DOHH2 (cell line): ENCODE measurements at regions not wholly inside any gene's neighbourhood (a gene's known extent, or its start where the extent isn't known, plus 50 kb on each side); places are given as distances from the start of the nearest gene placed in this dataset.
"Not testable (repeated sequence)": the region's sequence is repeated elsewhere in the genome, so short reads cannot be mapped to it uniquely, and the experiment has no call there.

ENCODE experiments used
- H3F3A ChIP-seq: fragments of 200-600 bp; sonication (generic), shearing (Covaris generic); 2 replicates; pipeline ENCODE4 v1.6.0; 2016; ENCODE audit warnings: antibody characterized with exemption, mild to moderate bottlenecking; ENCODE audit not compliant: control insufficient read depth, insufficient read depth
- H3K27ac ChIP-seq: fragments of 200-600 bp; sonication (generic); 2 replicates; pipeline ENCODE4 v1.5.1; 2014; ENCODE audit warnings: low read depth, mild to moderate bottlenecking, low read length, moderate library complexity
- H3K27me3 ChIP-seq: fragments of 200-600 bp; sonication (generic); 2 replicates; pipeline ENCODE4 v1.6.1; 2014; ENCODE audit warnings: mild to moderate bottlenecking, low read length, mixed read lengths; ENCODE audit not compliant: control insufficient read depth
- H3K36me3 ChIP-seq: fragments of 200-600 bp; sonication (generic); 2 replicates; pipeline ENCODE4 v1.6.1; 2014; ENCODE audit warnings: mild to moderate bottlenecking, low read length, moderate library complexity, mixed read lengths; ENCODE audit not compliant: control insufficient read depth
- H3K4me1 ChIP-seq: fragments of 200-600 bp; sonication (generic); 2 replicates; pipeline ENCODE4 v1.6.1; 2014; ENCODE audit warnings: mild to moderate bottlenecking, low read length, mixed read lengths; ENCODE audit not compliant: control insufficient read depth
- H3K4me2 ChIP-seq: fragments of 200-600 bp; sonication (generic); 2 replicates; pipeline ENCODE4 v1.6.0; 2014; ENCODE audit warnings: mild to moderate bottlenecking, low read length, moderate library complexity
- H3K4me3 ChIP-seq: fragments of 200-600 bp; sonication (generic); 2 replicates; pipeline ENCODE4 v1.5.1; 2014; ENCODE audit warnings: mild to moderate bottlenecking, low read length, mixed read lengths
- H3K79me2 ChIP-seq: fragments of 200-600 bp; sonication (generic); 2 replicates; pipeline ENCODE4 v1.6.1; 2014; ENCODE audit warnings: mild to moderate bottlenecking, low read length, mixed read lengths; ENCODE audit not compliant: control insufficient read depth
- H3K9me2 ChIP-seq: fragments of 200-600 bp; sonication (generic); replicated peaks from 2 replicates; pipeline ENCODE4 v1.6.1; 2014; ENCODE audit warnings: mild to moderate bottlenecking, low read length, mixed read lengths; ENCODE audit not compliant: control insufficient read depth
- H3K9me3 ChIP-seq: fragments of 200-600 bp; sonication (generic); 2 replicates; pipeline ENCODE4 v1.6.1; 2014; ENCODE audit warnings: antibody characterized with exemption, low read length, mixed read lengths; ENCODE audit not compliant: control insufficient read depth, insufficient read depth
- H4K20me1 ChIP-seq: fragments of 200-600 bp; sonication (generic); 2 replicates; pipeline ENCODE4 v1.6.0; 2014; ENCODE audit warnings: low read depth, mild to moderate bottlenecking, antibody characterized with exemption, low read length, moderate library complexity; ENCODE audit not compliant: control insufficient read depth, insufficient read depth
- EZH2phosphoT487 ChIP-seq: fragments of 200-600 bp; sonication (generic); IDR thresholded peaks from 2 replicates; pipeline ENCODE4 v1.6.1; 2017; ENCODE audit warnings: borderline replicate concordance, mild to moderate bottlenecking, antibody characterized with exemption, low read length, moderate library complexity, mixed read lengths
- TF ChIP-seq, protein P1 (sequence below): fragments of 200-600 bp; sonication (generic); IDR thresholded peaks from one replicate; pipeline ENCODE4 v1.5.1; 2014; ENCODE audit warnings: antibody characterized with exemption, mild to moderate bottlenecking, low read depth, low read length; ENCODE audit not compliant: poor library complexity, severe bottlenecking

DNA sequence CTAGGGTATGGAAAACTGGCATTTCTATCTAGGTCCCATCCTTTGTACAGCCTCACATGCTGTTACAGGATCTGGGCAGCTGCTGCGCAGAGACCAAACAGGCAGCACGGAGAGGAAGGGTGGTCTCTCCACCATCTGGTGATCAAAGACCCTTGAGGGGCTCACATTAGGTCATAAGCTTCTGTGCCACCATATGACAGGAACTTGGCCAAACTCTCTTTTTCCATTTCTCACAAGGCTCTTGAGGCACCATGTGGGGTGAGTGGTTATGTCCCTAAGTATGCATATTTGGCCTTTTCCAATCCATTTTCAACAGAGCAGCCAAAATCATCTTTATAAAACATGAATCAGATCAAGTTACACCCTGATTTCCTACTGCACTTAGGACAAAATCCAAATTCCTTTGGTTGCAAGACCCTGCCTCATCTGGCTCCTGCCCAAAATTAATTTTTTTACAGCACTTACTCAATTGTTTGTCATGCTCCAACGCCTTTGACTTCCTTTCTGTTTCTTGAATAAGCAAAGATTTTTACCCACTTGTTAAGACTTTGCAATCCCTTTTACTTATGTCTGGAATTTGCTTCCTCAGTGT, 730.0 kb downstream of the MAT2B start:
- no peaks in the 10 kb centered on the region for H4K20me1 ChIP-seq
- no peak for TF ChIP-seq EZH2phosphoT487
- TF ChIP-seq, protein P1, sequence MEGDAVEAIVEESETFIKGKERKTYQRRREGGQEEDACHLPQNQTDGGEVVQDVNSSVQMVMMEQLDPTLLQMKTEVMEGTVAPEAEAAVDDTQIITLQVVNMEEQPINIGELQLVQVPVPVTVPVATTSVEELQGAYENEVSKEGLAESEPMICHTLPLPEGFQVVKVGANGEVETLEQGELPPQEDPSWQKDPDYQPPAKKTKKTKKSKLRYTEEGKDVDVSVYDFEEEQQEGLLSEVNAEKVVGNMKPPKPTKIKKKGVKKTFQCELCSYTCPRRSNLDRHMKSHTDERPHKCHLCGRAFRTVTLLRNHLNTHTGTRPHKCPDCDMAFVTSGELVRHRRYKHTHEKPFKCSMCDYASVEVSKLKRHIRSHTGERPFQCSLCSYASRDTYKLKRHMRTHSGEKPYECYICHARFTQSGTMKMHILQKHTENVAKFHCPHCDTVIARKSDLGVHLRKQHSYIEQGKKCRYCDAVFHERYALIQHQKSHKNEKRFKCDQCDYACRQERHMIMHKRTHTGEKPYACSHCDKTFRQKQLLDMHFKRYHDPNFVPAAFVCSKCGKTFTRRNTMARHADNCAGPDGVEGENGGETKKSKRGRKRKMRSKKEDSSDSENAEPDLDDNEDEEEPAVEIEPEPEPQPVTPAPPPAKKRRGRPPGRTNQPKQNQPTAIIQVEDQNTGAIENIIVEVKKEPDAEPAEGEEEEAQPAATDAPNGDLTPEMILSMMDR = no peak
- H3K9me3 ChIP-seq = no peaks in the 10 kb centered on the region
- no peaks in the 10 kb centered on the region for H3K4me1 ChIP-seq
- no peak overlapping the region for H3K27ac ChIP-seq
- H3K36me3 ChIP-seq = no peaks in the 10 kb centered on the region
- no peak overlapping the region for H3K4me3 ChIP-seq
- no peak overlapping the region for H3K4me2 ChIP-seq
- no peaks in the 10 kb centered on the region for H3K9me2 ChIP-seq
- no peaks in the 10 kb centered on the region for H3K79me2 ChIP-seq
- no peaks in the 10 kb centered on the region for H3K27me3 ChIP-seq
- no peaks in the 10 kb centered on the region for H3F3A ChIP-seq

DNA sequence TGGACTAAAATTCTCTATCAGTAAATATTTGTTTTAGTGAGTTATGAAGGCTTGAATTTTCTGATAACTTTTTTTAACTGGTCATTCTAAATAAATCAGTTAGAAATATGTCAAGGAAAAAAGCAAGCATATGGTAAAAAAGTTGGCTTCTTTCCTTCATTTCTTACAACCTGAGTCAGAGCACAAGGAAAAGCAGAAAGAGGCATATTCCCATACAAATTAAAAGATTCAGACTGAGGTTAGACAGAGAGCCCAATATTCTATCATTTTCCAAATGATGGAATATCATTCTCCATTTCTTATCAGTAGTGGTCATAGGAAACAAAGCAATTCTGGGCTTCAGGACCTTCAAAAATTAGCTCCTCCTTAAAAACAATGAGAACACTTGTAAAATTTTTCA, 732.1 kb downstream of the MAT2B start:
- H3K9me2 ChIP-seq = no peaks in the 10 kb centered on the region
- H3K27me3 ChIP-seq = no peaks in the 10 kb centered on the region
- H3K4me3 ChIP-seq = no peak overlapping the region
- no peaks in the 10 kb centered on the region for H3K9me3 ChIP-seq
- H3K27ac ChIP-seq = no peak overlapping the region
- H4K20me1 ChIP-seq = no peaks in the 10 kb centered on the region
- no peaks in the 10 kb centered on the region for H3K36me3 ChIP-seq
- no peak for TF ChIP-seq EZH2phosphoT487
- TF ChIP-seq, protein P1 = no peak
- H3K4me2 ChIP-seq = no peak overlapping the region
- H3K79me2 ChIP-seq = no peaks in the 10 kb centered on the region
- no peaks in the 10 kb centered on the region for H3K4me1 ChIP-seq
- H3F3A ChIP-seq = no peaks in the 10 kb centered on the region

DNA sequence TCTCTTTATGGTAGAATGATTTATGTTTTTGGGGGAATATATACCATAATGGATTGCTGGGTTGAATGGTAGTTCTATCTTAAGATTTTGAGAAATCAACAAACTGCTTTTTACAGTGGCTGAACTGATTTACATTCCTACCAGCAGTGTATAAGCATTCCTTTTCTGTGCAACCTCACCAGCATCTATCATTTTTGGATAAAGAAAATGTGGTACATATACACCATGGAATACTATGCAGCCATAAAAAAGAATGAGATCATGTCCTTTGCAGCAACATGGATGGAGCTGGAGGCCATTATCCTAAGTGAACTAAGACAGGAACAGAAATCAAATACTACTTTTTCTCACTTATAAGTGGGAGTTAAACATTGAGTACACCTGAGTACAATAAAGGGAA, 746.4 kb downstream of the MAT2B start:
- not testable (repeated sequence) for H3K4me3 ChIP-seq, H3K27ac ChIP-seq, H3K36me3 ChIP-seq, H3K4me1 ChIP-seq, H3K9me3 ChIP-seq, H3K4me2 ChIP-seq, H3K9me2 ChIP-seq, H3K79me2 ChIP-seq, H4K20me1 ChIP-seq, H3F3A ChIP-seq, H3K27me3 ChIP-seq

DNA sequence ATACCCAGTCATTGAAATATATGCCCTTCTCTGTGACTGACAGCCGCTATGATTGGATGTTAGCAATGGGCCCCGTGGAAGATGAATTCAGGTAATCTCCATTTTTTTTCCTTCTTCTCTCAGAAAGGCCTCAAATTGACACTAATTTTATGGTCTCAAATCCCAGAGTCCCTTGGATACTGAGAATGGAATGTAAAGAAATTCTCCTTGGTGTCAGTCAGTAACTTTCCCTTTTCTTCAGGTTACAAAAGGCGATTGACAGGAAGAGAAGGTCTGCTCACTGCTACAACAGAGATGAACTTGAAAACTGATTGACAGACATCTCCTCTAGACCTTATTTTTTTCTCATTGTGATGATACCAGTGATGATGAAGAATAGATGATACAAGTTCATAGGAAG, 748.3 kb downstream of the MAT2B start:
- Histone ChIP-seq H3K27ac (no peak overlapping the region), H4K20me1 (no peaks in the 10 kb centered on the region), H3K79me2 (no peaks in the 10 kb centered on the region), H3K27me3 (no peaks in the 10 kb centered on the region), H3K4me3 (no peak overlapping the region), H3K4me2 (no peak overlapping the region), H3F3A (no peaks in the 10 kb centered on the region), H3K9me2 (no peaks in the 10 kb centered on the region), H3K36me3 (no peaks in the 10 kb centered on the region), H3K4me1 (no peaks in the 10 kb centered on the region), H3K9me3 (no peaks in the 10 kb centered on the region)
- TF ChIP-seq, protein P1 = no peak
- TF ChIP-seq EZH2phosphoT487 = no peak
